Transverse colon (tissue), 3 donors: ENCODE measurements at regions not wholly inside any gene's neighbourhood (a gene's known extent, or its start where the extent isn't known, plus 50 kb on each side); places are given as distances from the start of the nearest gene placed in this dataset.

Source experiments
- POLR2A ChIP-seq: fragments of 450-650 bp; IDR thresholded peaks from one replicate; pipeline ENCODE4 v1.6.1; 2016; ENCODE audit warnings: antibody characterized with exemption, mild to moderate bottlenecking, moderate library complexity
- TF ChIP-seq, protein P1 (sequence below), 5 experiments: fragments of 200-600 bp in 3 of 5; fragments of 450-650 bp in 2 of 5; sonication (generic) in 3 of 5; IDR thresholded peaks; 1 replicate in 2 of 5; 2 replicates in 3 of 5; pipeline ENCODE4 v1.5.1; 2016 to 2017; ENCODE audit warnings: antibody characterized with exemption in 5 of 5, inconsistent platforms in 3 of 5, mild to moderate bottlenecking in 2 of 5, moderate library complexity in 1 of 5

DNA sequence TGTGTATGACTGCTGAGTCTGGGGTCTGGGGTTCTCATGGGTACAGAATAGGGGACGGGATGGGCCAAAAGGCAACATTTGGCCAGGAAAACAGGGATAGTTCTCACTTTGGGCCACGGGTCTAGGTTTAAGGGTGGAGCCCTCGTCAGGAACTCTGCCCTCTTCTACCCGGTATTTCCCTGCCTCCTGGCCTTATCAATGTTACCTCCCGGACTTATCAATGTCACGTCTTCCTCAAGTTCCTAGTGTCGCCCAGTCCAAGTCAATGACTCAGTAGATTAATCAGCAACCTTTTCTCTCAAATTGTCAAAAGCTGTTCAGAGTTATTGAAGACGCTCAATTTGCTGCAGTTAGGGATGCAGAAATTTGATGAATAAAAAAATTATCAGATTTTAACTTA, 234.8 kb downstream of the B3GLCT start:
- TF ChIP-seq, protein P1, sequence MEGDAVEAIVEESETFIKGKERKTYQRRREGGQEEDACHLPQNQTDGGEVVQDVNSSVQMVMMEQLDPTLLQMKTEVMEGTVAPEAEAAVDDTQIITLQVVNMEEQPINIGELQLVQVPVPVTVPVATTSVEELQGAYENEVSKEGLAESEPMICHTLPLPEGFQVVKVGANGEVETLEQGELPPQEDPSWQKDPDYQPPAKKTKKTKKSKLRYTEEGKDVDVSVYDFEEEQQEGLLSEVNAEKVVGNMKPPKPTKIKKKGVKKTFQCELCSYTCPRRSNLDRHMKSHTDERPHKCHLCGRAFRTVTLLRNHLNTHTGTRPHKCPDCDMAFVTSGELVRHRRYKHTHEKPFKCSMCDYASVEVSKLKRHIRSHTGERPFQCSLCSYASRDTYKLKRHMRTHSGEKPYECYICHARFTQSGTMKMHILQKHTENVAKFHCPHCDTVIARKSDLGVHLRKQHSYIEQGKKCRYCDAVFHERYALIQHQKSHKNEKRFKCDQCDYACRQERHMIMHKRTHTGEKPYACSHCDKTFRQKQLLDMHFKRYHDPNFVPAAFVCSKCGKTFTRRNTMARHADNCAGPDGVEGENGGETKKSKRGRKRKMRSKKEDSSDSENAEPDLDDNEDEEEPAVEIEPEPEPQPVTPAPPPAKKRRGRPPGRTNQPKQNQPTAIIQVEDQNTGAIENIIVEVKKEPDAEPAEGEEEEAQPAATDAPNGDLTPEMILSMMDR (IDR thresholded peaks at IDR 0.05): no peak
- no peak for TF ChIP-seq POLR2A
